Activated CD8-positive, alpha-beta memory T cell treated with anti-CD3 and anti-CD28 coated beads for 4 hours (primary cell): ENCODE measurements at regions not wholly inside any gene's neighbourhood (a gene's known extent, or its start where the extent isn't known, plus 50 kb on each side); places are given as distances from the start of the nearest gene placed in this dataset.

Experiments used
- DNase-seq, 2 donors: peaks; one replicate each; pipeline ENCODE4 v3.0.0-alpha.2; 2020; ENCODE audit warnings: low read depth in 2 of 2

GRCh38 chr2:145597006-145597405 lies 1077.1 kb upstream of the ZEB2 start:
- no peak for DNase-seq

GRCh38 chr2:145596416-145596815 lies 1076.5 kb upstream of the ZEB2 start:
- DNase-seq = no peak

- DNase-seq = no peak
These were observed 1075.4 kb upstream of the ZEB2 start for GRCh38 chr2:145595296-145595695.

- DNase-seq = no peak
These were observed 1074.2 kb upstream of the ZEB2 start for GRCh38 chr2:145593991-145594614.

- no peak for DNase-seq
These were observed 1073.4 kb upstream of the ZEB2 start for GRCh38 chr2:145593280-145593679.

GRCh38 chr2:145592361-145592760 lies 1072.4 kb upstream of the ZEB2 start:
- DNase-seq = no peak

- no peak for DNase-seq
These were observed 1071.3 kb upstream of the ZEB2 start for GRCh38 chr2:145591109-145591809.

GRCh38 chr2:145587922-145588321 lies 1068.0 kb upstream of the ZEB2 start:
- no peak for DNase-seq

- DNase-seq = no peak
These were observed 1064.4 kb upstream of the ZEB2 start for GRCh38 chr2:145584353-145584752.

GRCh38 chr2:145573608-145574007 lies 1053.7 kb upstream of the ZEB2 start:
- no peak for DNase-seq

- DNase-seq = no peak
These were observed 1052.3 kb upstream of the ZEB2 start for GRCh38 chr2:145572238-145572637.

GRCh38 chr2:145569108-145569507 lies 1049.2 kb upstream of the ZEB2 start:
- DNase-seq = no peak

GRCh38 chr2:145563741-145564615 lies 1044.1 kb upstream of the ZEB2 start:
- DNase-seq = no peak

GRCh38 chr2:145561152-145561551 lies 1041.2 kb upstream of the ZEB2 start:
- DNase-seq = no peak

GRCh38 chr2:145558617-145559350 lies 1038.9 kb upstream of the ZEB2 start:
- no peak for DNase-seq

GRCh38 chr2:145555360-145555759 lies 1035.4 kb upstream of the ZEB2 start:
- no peak for DNase-seq

GRCh38 chr2:145551686-145552085 lies 1031.8 kb upstream of the ZEB2 start:
- DNase-seq = no peak

- DNase-seq = no peak
These were observed 1028.6 kb upstream of the ZEB2 start for GRCh38 chr2:145548479-145548878.

GRCh38 chr2:145547620-145548019 lies 1027.7 kb upstream of the ZEB2 start:
- no peak for DNase-seq

- no peak for DNase-seq
These were observed 1026.2 kb upstream of the ZEB2 start for GRCh38 chr2:145546091-145546490.

GRCh38 chr2:145543856-145544255 lies 1023.9 kb upstream of the ZEB2 start:
- DNase-seq = no peak

- DNase-seq = no peak
These were observed 1023.2 kb upstream of the ZEB2 start for GRCh38 chr2:145543155-145543554.
